LNCAP (cell line): ENCODE measurements at regions not wholly inside any gene's neighbourhood (a gene's known extent, or its start where the extent isn't known, plus 50 kb on each side); places are given as distances from the start of the nearest gene placed in this dataset.

Experiments
- TF ChIP-seq, protein P1 (sequence below): fragments of 450-650 bp; IDR thresholded peaks from 2 replicates; pipeline ENCODE4 v1.5.1; 2017; ENCODE audit warnings: mild to moderate bottlenecking

DNA sequence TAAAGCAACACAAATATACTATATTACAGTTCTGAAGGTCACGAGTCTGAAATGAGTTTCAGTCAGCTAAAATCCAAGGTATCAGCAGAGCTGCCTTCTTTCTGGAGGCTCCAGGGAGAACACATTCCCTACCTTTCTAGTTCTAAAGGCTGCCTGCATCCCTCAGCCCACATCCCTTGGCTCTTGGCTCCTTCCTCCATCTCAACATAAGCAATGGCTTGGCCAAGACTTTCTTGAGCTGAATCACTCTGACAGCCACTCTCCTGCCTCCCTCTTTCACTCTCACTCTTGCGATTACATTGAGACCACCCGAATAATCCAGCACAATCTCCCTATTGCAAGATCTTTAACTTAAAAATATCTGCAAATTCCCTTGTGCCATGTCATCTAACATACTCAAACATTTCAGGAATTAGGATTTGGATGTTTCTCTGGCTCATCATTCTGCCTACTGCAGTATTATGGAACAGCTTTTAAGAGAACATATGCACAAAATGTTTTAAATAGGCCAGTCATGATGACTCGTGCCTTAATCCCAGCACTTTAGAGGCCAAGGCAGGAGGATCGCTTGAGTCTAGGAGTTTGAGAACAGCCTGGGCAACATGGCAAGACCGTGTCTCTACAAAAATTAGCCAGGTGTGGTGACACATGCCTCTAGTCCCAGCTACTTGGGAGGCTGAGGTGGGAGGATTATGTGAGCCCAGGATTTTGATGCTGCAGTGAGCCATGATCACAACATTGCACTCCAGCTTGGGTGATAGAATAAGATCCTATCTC lies 144.2 kb upstream of the VSTM2A start:
- TF ChIP-seq, protein P1, sequence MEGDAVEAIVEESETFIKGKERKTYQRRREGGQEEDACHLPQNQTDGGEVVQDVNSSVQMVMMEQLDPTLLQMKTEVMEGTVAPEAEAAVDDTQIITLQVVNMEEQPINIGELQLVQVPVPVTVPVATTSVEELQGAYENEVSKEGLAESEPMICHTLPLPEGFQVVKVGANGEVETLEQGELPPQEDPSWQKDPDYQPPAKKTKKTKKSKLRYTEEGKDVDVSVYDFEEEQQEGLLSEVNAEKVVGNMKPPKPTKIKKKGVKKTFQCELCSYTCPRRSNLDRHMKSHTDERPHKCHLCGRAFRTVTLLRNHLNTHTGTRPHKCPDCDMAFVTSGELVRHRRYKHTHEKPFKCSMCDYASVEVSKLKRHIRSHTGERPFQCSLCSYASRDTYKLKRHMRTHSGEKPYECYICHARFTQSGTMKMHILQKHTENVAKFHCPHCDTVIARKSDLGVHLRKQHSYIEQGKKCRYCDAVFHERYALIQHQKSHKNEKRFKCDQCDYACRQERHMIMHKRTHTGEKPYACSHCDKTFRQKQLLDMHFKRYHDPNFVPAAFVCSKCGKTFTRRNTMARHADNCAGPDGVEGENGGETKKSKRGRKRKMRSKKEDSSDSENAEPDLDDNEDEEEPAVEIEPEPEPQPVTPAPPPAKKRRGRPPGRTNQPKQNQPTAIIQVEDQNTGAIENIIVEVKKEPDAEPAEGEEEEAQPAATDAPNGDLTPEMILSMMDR: no peak

DNA sequence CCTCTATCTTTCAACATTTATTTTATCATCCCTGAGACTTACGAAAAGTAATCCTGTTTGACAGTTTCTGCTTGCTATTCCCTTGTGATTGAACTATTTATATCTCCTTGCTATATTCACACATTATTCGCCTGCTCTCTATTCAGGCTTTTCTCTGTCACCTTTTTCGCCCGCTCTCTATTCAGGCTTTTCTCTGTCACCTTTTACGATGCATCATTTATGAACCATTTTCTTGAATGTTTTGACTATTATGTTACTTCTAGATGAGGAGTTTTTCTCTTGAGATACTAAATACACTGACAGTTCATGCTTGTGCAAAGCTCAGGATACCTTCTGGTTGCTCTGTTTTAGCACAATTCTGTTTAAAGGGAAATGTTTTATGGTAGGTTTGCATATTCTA lies 143.3 kb upstream of the VSTM2A start:
- TF ChIP-seq, protein P1: no peak

DNA sequence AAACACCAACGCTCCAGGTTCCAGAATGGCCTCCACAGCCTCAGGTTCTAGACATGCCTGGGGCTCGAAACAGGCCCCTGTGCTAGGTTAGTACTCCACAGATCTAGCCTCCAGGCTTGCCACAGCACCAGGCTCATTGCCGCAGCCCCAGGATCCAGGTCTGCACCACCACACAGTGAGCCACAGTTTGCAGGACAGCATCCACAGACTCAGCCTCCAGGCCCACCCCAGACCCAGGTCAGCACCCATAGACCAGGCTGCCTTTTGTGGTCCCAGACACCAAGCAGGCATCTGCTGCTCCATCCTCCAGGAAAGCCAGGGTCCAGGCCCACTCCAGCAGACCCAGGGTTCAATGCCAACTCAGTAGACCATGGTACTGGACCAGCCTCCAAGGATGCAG lies 132.3 kb upstream of the VSTM2A start:
- TF ChIP-seq, protein P1: no peak

DNA sequence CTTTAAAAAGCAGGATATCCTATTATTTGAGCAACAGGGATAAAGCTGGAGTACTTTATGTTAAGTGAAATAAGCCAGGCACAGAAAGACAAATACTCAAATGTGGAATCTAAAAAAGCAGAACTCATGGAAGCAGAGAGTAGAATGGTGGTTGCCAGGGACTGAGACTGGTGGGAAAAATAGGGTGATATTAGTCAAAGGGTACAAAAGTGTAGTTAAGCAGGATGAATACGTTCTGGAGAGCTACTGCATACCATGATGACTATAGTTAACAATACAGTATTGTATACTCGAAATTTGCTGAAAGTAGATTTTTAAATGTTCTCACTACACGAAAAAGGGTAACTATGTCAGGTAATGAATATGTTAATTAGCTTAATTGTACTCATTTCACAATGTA lies 125.5 kb upstream of the VSTM2A start:
- TF ChIP-seq, protein P1: no peak

DNA sequence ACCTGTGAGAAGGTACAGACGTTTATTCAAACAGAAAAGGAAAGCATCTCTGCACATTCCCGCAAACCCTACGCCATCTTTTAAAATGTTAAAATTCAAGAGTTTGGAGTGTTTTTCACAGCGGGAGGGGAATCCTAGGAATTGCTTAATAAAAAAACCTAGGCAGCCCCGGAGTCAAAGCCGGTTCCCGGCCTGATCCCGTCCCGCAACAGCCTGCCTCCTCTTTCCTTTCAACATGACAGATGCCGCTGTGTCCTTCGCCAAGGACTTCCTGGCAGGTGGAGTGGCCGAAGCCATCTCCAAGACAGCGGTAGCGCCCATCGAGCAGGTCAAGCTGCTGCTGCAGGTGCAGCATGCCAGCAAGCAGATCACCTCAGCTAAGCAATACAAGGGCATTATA lies 123.0 kb upstream of the VSTM2A start:
- TF ChIP-seq, protein P1: no peak

DNA sequence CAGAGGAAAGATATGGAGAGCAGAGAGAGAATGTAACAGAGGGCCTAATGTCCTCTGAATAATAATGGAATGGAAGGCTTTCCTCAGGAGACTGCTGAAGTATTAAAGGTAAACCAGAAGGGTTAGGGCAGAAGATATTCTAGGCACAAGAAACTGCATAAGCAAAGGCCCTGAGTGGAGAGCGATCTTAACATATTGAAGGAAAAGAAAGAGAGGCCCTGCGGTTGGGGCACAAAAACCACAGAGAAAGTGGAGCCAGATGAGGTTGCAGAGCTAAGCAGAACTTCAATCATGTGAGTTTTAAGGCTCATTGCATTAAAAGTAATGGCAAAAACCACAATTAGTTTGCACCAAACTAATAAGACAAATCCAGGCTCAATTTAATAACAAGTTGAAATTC lies 115.8 kb upstream of the VSTM2A start:
- TF ChIP-seq, protein P1: no peak

DNA sequence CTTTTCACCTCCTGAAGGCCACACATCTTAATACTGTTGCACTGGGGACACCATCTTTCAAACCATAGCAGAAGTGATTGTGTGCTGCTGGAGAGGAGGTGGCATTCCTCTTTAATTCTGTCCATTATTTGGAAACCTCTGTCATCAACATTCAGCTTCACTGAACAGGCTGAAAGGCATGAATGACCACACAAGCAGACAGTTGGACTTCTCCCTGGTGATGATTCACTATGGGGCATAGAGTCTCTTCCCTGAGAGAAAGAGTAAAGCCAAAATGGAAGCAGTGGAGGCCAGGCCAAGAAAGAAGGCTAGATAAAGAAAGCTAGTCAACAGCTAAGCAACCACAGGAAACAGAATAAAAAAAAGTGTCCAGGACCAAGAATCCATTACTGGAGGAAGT lies 113.1 kb upstream of the VSTM2A start:
- TF ChIP-seq, protein P1: no peak

DNA sequence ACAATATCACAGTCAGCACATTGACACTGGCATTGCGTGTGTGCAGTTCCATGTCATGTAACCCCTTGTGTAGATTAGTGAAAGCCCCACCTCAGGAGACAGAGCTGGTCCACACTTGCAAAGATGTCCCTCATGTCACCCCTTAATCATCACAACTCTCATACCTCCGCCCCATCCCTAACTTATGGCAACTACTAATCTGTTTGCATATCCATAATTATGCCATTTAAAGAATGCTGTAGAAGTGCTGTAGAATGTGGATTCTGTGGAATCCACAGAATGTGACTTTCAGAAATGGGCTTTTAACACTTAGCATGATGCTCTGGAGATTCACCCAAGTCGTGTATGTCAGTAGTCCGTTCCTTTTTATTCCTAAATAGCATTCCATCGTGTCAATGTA lies 102.8 kb upstream of the VSTM2A start:
- TF ChIP-seq, protein P1: no peak
